ENCODE measurements at regions not wholly inside any gene's neighbourhood (a gene's known extent, or its start where the extent isn't known, plus 50 kb on each side); places are given as distances from the start of the nearest gene placed in this dataset.
"Not testable (repeated sequence)": the region's sequence is repeated elsewhere in the genome, so short reads cannot be mapped to it uniquely, and the experiment has no call there.

DNA sequence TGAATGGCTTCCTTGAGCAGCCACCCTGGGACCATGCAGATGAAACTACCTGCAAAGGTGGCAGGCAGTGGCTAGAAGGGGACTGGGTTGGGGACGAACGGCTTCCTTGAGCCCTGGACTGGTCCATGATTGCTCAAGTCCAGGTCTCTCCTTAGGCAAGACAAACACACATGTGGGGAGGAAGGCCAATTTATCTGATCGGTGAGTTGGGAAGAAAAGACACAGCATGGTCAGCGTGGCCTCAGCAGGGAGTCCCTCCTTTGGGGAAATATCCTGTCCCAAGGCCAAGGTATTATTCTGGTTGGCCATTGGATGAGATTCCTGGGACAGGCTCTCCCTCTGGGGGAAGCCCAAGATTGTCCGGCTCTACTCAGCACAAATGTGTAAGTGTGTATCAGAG lies 116.3 kb upstream of the ERG start:
- DNase-seq (ENCODE audit: low read depth): no peak

DNA sequence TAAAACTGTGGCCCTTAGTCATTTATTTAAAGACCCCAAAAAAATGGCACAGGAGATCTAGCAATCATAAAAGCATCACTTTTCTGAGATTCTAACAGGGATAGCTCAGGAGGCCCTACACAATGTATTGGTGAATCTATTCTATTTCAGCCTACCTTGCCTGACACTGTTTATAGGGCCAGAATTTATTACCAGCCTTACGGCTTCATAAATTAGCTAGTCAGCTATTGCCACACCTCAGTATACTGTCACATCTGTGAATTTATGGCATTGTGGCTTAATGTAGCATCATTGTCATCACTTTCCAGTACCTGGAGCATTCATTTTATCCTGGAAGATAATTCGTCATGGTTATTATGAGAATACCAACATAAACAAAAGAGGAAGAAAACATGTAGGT lies 121.2 kb upstream of the ERG start:
- DNase-seq (ENCODE audit: low read depth): no peak

- DNase-seq (ENCODE audit: low read depth): peak; percentile 25
Measured at GRCh38 chr21:38619992-38620479, 121.8 kb upstream of the ERG start.

DNA sequence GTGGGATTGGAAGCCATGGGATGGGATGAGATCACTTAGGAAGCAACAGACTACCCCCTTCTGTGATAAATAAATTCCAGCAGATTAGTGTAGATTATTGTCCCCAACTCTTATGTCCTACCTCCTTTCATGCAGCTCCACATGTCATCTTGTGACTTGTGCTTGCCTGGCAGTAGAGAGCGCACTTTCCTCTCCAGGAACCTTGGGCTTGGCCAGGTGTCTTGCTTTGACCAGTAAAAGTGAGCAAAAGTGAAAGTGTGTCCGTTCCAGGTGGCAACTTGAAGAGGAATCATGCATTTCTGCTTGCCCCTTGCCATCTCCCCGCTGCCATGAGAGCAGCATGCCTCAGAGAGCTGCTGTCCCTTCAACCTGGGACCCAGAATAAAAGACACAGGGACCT lies 122.9 kb upstream of the ERG start:
- DNase-seq (ENCODE audit: low read depth): no peak

GRCh38 chr21:38622081-38622826 lies 124.0 kb upstream of the ERG start:
- DNase-seq (ENCODE audit: low read depth): no peak

- no peak for DNase-seq (ENCODE audit: low read depth)
Measured at GRCh38 chr21:38622827-38623209, 124.5 kb upstream of the ERG start.

DNA sequence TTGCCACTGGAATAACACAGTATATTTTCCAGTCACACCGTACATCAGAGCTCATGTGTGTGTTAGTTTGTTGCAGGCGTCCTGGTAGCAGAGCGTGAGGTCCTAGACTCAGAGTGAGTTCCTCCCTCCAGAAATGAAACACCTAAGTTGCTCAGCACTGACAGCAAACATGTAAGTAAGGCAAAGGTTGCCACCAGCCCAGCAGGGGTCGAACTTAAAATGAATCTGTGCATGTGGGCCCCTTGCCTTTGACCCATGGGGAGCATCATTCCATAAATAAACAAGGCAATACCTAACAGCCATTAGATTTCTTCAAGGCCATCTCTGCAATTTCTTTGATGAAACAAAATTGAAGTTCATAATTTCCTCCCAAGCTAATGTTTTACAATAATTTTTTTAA lies 125.3 kb upstream of the ERG start:
- peak; percentile 26 for DNase-seq (ENCODE audit: low read depth)

GRCh38 chr21:38625000-38625399 lies 126.7 kb upstream of the ERG start:
- no peak for DNase-seq (ENCODE audit: low read depth)

- DNase-seq (ENCODE audit: low read depth): no peak
Measured at GRCh38 chr21:38626306-38626705, 128.0 kb upstream of the ERG start.

- DNase-seq (ENCODE audit: low read depth): no peak
Measured at GRCh38 chr21:38628349-38628748, 130.1 kb upstream of the ERG start.

DNA sequence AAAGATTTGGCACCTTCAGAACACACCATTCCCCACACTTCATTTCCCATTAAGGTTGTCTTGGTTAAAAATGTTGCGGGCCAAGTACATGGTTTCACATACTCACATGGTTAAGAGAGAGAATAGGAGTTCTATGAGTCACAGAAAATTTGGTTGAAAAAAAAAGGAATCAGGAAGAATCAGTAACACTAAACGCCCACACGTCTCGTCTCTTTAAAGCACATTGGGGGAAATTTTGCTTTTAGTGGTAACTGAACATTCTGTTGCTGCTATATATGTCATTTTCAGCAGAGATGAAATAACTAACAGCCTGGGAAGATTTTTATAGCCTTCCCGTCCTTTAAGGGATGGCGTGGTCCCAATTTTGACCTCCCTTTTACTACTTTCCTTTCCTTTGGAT lies 132.9 kb upstream of the ERG start:
- DNase-seq (ENCODE audit: low read depth): peak; percentile 47

- DNase-seq (ENCODE audit: low read depth): peak; percentile 81
Measured at GRCh38 chr21:38631676-38632075, 133.4 kb upstream of the ERG start.

- DNase-seq (ENCODE audit: low read depth): no peak
Measured at GRCh38 chr21:38637161-38637560, 138.9 kb upstream of the ERG start.

DNA sequence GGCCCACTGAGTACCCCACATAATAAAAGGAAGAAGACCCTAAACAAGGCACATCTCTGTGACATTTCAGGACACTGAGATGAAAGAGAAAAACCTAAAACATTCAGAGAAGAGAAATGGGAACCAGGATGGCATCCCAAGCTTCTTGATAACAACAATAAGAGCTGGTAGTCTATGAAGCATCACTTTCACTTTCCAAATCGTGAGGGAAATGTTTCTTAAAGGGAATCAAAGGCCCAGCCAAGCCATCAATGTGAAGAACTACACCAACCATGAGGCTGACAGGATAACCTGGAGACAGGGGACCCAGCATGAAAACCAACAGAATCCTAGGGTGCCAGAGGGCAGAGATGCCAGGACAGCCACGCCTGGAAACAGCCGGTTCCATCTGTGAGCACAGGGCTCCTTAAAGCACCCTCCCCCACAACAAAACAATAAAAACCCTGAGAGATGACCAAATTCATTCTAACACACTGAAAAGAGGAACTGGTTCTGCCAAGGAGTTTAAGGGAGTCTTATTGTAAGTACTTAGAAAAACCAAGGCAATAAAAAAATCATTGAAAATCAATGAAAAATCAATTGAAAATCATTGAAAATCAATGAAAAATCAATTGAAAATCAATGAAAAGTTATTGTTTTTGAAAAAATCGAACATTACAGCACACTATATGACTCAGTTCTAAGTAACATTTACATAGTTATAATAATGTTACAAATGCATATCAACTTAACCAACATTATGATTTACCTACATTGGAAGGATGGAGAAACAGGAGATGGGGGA lies 141.5 kb upstream of the ERG start:
- DNase-seq (ENCODE audit: low read depth): peak; percentile 33

DNA sequence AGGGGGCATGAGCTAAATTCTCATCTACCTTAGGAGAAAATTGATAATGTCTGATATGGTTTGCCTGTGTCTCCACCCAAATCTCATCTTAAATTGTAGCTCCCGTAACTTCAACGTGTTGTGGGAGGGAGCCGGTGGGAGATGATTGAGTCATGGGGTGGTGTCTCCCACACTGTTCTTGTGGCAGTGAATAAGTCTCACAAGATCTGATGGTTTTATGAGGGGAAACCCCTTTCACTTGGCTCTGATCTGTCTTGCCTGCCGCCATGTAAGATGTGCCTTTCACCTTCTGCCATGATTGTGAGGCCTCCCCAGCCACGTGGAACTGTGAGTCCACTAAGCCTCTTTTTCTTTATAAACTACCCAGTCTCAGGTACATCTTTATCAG lies 142.1 kb upstream of the ERG start:
- DNase-seq (ENCODE audit: low read depth): not testable (repeated sequence)

- no peak for DNase-seq (ENCODE audit: low read depth)
Measured at GRCh38 chr21:38643404-38644023, 145.2 kb upstream of the ERG start.

DNA sequence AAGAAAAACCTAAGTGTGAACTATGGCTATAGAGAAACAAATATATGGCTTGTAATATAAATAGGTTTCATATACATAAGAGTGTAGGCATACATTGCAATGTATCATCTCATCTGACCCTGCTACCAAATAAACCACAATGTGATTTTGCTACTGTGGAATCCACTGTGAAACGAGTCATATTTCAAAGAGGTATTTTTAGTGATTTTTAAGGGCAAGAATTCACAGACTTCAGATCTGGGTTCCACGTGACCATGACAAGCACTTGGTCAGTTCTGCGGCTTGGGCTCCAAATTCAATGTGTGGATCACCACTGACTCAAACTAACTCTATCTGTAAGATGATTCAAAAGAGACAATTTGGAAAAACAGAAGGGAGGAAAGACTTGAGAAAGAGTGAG lies 147.0 kb upstream of the ERG start:
- peak; percentile 88 for DNase-seq (ENCODE audit: low read depth)

- DNase-seq (ENCODE audit: low read depth): peak; percentile 80
Measured at GRCh38 chr21:38646213-38646837, 148.0 kb upstream of the ERG start.

DNA sequence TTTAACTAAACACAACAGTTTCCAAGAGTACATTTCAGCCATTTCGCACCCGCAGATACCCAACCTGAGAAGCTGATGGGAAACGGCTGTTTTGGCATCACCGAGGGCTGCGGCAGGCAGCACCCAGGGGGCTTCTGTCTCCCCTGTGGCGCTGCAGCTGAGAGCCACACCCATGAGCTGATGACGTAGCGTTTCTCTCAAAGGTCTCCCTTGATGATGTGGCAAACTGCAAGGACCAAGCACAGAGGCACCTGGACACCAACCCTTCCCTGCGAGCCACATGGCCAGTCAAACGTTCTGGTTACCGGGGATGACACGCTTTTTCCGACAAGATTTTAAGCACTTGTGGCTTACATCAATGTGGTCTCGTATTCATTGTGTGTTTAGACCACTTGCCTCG lies 150.8 kb upstream of the ERG start:
- no peak for DNase-seq (ENCODE audit: low read depth)

DNA sequence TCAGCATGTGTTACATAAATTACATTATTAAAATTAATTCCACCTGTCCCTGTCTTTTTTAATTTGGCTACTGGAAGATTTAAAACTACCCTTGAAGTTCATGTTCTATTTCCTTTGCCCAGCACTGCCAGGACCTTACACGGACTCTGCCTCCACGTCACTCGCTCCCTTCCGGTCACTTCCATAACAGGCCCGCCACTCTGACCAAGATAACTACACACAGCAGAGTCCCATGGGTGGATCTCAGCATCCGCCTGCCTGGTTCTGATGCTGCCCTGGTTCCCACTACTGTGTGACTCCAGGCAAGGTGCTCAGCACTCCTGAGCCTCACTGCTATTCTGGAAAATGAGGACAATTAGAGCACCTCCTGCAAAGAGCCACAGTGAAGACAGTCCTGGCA lies 153.3 kb upstream of the ERG start:
- DNase-seq (ENCODE audit: low read depth): no peak

DNA sequence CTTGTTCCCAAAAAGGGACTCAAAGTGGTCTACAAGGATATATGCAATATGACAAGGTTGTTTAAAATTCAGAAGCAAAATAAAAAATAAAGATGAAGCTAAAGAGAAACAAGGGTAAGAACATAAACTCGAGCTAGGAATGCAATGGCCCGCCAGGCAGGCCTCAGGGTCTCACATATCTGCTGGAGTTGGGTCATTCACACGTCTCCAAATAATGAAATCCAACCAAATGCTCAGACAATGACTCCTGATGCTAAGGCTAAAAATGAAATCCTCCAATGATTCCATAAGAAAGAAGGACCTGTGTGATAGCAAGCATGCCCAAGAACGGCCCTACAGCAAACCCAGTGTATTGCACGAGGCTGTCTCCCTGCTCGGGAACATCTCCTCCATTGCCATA lies 153.3 kb upstream of the ETS2 start:
- DNase-seq (ENCODE audit: low read depth): no peak

GRCh38 chr21:38654580-38654979 lies 151.1 kb upstream of the ETS2 start:
- no peak for DNase-seq (ENCODE audit: low read depth)

Measured in Daoy (cell line).